OCI-LY1 (cell line): ENCODE measurements at regions not wholly inside any gene's neighbourhood (a gene's known extent, or its start where the extent isn't known, plus 50 kb on each side); places are given as distances from the start of the nearest gene placed in this dataset.

ENCODE experiments used
- H2AFZ ChIP-seq: fragments of 200-600 bp; sonication (generic), shearing (Covaris generic); 2 replicates; pipeline ENCODE4 v1.6.0; 2014; ENCODE audit warnings: antibody characterized with exemption, mild to moderate bottlenecking, low read length
- H3F3A ChIP-seq: fragments of 200-600 bp; sonication (generic), shearing (Covaris generic); 2 replicates; pipeline ENCODE4 v1.6.0; 2014; ENCODE audit warnings: mild to moderate bottlenecking, antibody characterized with exemption, low read length, moderate library complexity; ENCODE audit not compliant: insufficient read depth
- H3K27ac ChIP-seq: fragments of 200-600 bp; sonication (generic); 2 replicates; pipeline ENCODE4 v1.5.1; 2014; ENCODE audit warnings: low read length, mixed run types, mild to moderate bottlenecking, low read depth; ENCODE audit not compliant: poor library complexity, severe bottlenecking
- H3K27me3 ChIP-seq: fragments of 200-600 bp; sonication (generic); 2 replicates; pipeline ENCODE4 v1.6.0; 2014; ENCODE audit warnings: antibody characterized with exemption, mild to moderate bottlenecking, low read length, moderate library complexity; ENCODE audit not compliant: insufficient read depth
- H3K36me3 ChIP-seq: fragments of 200-600 bp; sonication (generic); 2 replicates; pipeline ENCODE4 v1.6.1; 2014; ENCODE audit warnings: mild to moderate bottlenecking, antibody characterized with exemption, low read length, moderate library complexity, mixed read lengths; ENCODE audit not compliant: insufficient read depth
- H3K4me1 ChIP-seq: fragments of 200-600 bp; sonication (generic); 2 replicates; pipeline ENCODE4 v1.5.1; 2014; ENCODE audit warnings: mild to moderate bottlenecking, low read length, moderate library complexity; ENCODE audit not compliant: insufficient read depth, severe bottlenecking
- H3K4me2 ChIP-seq: fragments of 200-600 bp; sonication (generic), shearing (Covaris generic); 2 replicates; pipeline ENCODE4 v1.6.1; 2014; ENCODE audit warnings: low read length
- H3K4me3 ChIP-seq: fragments of 200-600 bp; sonication (generic); 2 replicates; pipeline ENCODE4 v1.5.1; 2014; ENCODE audit warnings: low read length, low read depth, mild to moderate bottlenecking, mixed read lengths; ENCODE audit not compliant: poor library complexity, severe bottlenecking
- H3K79me2 ChIP-seq: fragments of 200-600 bp; shearing (Covaris generic); 2 replicates; pipeline ENCODE4 v1.6.1; 2016; ENCODE audit warnings: mixed run types, low read length, mixed read lengths; ENCODE audit not compliant: insufficient read depth
- H3K9ac ChIP-seq: fragments of 200-600 bp; sonication (generic), shearing (Covaris generic); 2 replicates; pipeline ENCODE4 v1.6.1; 2014; ENCODE audit warnings: mild to moderate bottlenecking, low read length, mixed read lengths
- H3K9me2 ChIP-seq: fragments of 200-600 bp; sonication (generic), shearing (Covaris generic); 2 replicates; pipeline ENCODE4 v1.6.1; 2014; ENCODE audit warnings: low read depth, mild to moderate bottlenecking, low read length, mixed read lengths
- H3K9me3 ChIP-seq: fragments of 200-600 bp; shearing (Covaris generic); 2 replicates; pipeline ENCODE4 v1.6.1; 2014; ENCODE audit warnings: low read length, mixed read lengths
- H4K20me1 ChIP-seq: fragments of 200-600 bp; sonication (generic), shearing (Covaris generic); 2 replicates; pipeline ENCODE4 v1.6.0; 2016; ENCODE audit warnings: mild to moderate bottlenecking, low read length; ENCODE audit not compliant: insufficient read depth
- CTCF ChIP-seq: fragments of 200-600 bp; sonication (generic), shearing (Covaris generic); IDR thresholded peaks from 2 replicates; pipeline ENCODE4 v1.5.1; 2017; ENCODE audit warnings: mild to moderate bottlenecking, antibody characterized with exemption, low read length, moderate library complexity, mixed read lengths
- EZH2 ChIP-seq: fragments of 200-600 bp; sonication (generic), shearing (Covaris generic); IDR thresholded peaks from 2 replicates; pipeline ENCODE4 v1.8.0; 2017; ENCODE audit warnings: borderline replicate concordance, mixed run types, mild to moderate bottlenecking, antibody characterized with exemption, low read length, moderate library complexity, mixed read lengths

DNA sequence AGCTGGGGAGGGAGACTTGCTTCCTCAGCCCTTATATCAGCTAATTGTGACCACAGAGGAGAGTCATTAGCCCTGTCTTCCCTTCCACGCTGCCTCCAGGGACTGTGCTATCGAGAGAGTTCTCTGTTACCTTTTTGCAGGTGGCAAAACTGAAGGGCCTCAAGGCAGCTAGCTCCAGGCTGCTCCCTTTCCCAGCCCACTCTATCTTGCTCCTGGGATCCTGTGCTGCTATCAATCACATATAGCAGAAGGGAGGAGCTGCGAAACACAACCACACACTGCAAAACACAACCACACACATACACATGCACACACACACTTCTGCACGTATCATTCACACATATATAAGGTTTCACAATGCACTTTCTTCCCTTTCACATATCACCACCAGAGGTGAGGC, 205.3 kb upstream of the MTNR1B start:
- no peaks in the 10 kb centered on the region for H4K20me1 ChIP-seq
- no peak overlapping the region for H3K4me3 ChIP-seq

DNA sequence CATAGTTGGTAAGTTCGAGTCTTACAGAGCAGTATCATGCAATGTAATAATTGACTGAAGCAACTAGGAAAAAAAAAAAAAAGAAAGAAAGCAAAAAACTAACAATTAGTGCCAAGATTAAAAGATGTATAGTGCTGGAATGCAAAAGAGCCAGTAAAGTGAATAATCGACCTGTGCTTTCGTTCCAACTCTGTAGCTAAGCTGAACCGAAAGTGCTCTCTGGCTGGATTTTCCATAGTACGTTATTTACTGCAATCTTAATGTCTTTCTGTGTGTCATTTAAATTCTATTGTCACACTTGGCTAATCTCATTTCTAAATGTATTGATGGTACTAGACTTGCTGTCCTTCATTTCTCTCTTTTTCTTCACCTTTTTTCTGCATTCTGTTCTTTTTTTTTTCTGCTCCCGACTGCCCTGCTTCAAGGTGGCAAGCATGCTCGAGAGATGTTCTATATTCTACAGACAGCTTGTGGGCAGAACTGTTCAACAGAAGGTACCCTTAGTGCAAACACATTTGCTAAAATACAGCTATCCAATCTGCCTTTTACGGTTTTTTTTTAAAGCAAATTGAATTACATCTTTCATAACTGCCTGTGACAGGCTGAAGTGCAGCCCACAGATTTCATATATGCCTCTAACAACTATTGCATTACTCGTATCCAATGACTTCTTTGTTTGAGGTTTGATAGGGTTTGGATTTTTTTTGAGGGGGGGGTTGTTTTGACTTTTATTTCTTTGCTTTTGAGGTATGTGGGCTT, 204.2 kb upstream of the MTNR1B start:
- Histone ChIP-seq H3K4me2 (no peak overlapping the region), H3K27ac (no peak overlapping the region)

More for the DNA sequence above, 205.3 kb upstream of the MTNR1B start:
- H3K9me2 ChIP-seq = no peaks in the 10 kb centered on the region
- H3K4me2 ChIP-seq = no peak overlapping the region
- H3K4me1 ChIP-seq = no peaks in the 10 kb centered on the region
- no peaks in the 10 kb centered on the region for H3K27me3 ChIP-seq
- H2AFZ ChIP-seq = no peak overlapping the region
- H3K36me3 ChIP-seq = no peaks in the 10 kb centered on the region
- no peak overlapping the region for H3K27ac ChIP-seq
- H3K79me2 ChIP-seq = no peaks in the 10 kb centered on the region
- H3K9me3 ChIP-seq = no peaks in the 10 kb centered on the region
- H3F3A ChIP-seq = no peaks in the 10 kb centered on the region
- no peak for TF ChIP-seq EZH2
- no peak for TF ChIP-seq CTCF
- no peak overlapping the region for H3K9ac ChIP-seq

GRCh38 chr11:92765965-92766371, 203.5 kb upstream of the MTNR1B start:
- Histone ChIP-seq H3K36me3 (no peaks in the 10 kb centered on the region), H3K9me2 (no peaks in the 10 kb centered on the region), H3K9me3 (no peaks in the 10 kb centered on the region), H2AFZ (no peak overlapping the region), H3K27ac (no peak overlapping the region), H3K4me3 (no peak overlapping the region), H3K27me3 (no peaks in the 10 kb centered on the region), H3K4me1 (no peaks in the 10 kb centered on the region), H3K4me2 (no peak overlapping the region), H3F3A (no peaks in the 10 kb centered on the region), H3K79me2 (no peaks in the 10 kb centered on the region), H3K9ac (no peak overlapping the region), H4K20me1 (no peaks in the 10 kb centered on the region)
- TF ChIP-seq EZH2 = no peak
- no peak for TF ChIP-seq CTCF

More for the DNA sequence above, 204.2 kb upstream of the MTNR1B start:
- H3K27me3 ChIP-seq = no peaks in the 10 kb centered on the region
- H3F3A ChIP-seq = no peaks in the 10 kb centered on the region
- TF ChIP-seq CTCF = no peak
- no peak for TF ChIP-seq EZH2
- no peak overlapping the region for H3K9ac ChIP-seq
- no peak overlapping the region for H2AFZ ChIP-seq
- H3K4me1 ChIP-seq = no peaks in the 10 kb centered on the region
- no peaks in the 10 kb centered on the region for H3K9me3 ChIP-seq
- no peaks in the 10 kb centered on the region for H3K9me2 ChIP-seq
- H3K36me3 ChIP-seq = no peaks in the 10 kb centered on the region
- H3K4me3 ChIP-seq = no peak overlapping the region
- H3K79me2 ChIP-seq = no peaks in the 10 kb centered on the region
- no peaks in the 10 kb centered on the region for H4K20me1 ChIP-seq
